SK-N-SH (cell line): ENCODE measurements at regions not wholly inside any gene's neighbourhood (a gene's known extent, or its start where the extent isn't known, plus 50 kb on each side); places are given as distances from the start of the nearest gene placed in this dataset.

Experiments used
- CTCF ChIA-PET: fragments of 300-600, 350-600 bp; formaldehyde crosslinking; extraction: SDS; loops from one replicate; lab custom pipeline; 2021; lab: Yijun Ruan, JAX
- POLR2A ChIA-PET: fragments of 350-600 bp; sonication (Branson Sonifier 250); formaldehyde crosslinking; extraction: SDS; loops from one replicate; lab custom pipeline; 2020; ENCODE audit warnings: antibody characterized with exemption, inconsistent platforms; lab: Yijun Ruan, JAX
- DNase-seq: peaks from one replicate; pipeline ENCODE4 v3.0.0; 2012
- H2AFZ ChIP-seq: fragments of 200-600 bp; sonication (generic); 2 replicates; pipeline ENCODE4 v1.8.1; 2016; ENCODE audit warnings: antibody characterized with exemption, mild to moderate bottlenecking, low read depth
- H3F3A ChIP-seq: fragments of 200-600 bp; sonication (generic); replicated peaks from 2 replicates; pipeline ENCODE3; 2016; ENCODE audit warnings: antibody characterized with exemption, mild to moderate bottlenecking; ENCODE audit not compliant: insufficient read depth
- H3K27ac ChIP-seq, 2 experiments: fragments of 200-500 bp in 1 of 2; fragments of 200-600 bp in 1 of 2; sonication (Bioruptor generic) in 1 of 2; sonication (generic), shearing (Covaris generic) in 1 of 2; 2 replicates each; pipeline versions ENCODE4 v1.5.1 to v1.6.1; 2014 to 2016; ENCODE audit warnings: low read depth in 2 of 2, inconsistent platforms in 1 of 2, low read length in 1 of 2, mild to moderate bottlenecking in 1 of 2, mixed read lengths in 1 of 2
- H3K27me3 ChIP-seq: fragments of 200-600 bp; sonication (generic), shearing (Covaris generic); 2 replicates; pipeline ENCODE4 v1.6.1; 2016; ENCODE audit warnings: mixed run types; ENCODE audit not compliant: insufficient read depth
- H3K36me3 ChIP-seq, 2 experiments: fragments of 200-500 bp in 1 of 2; fragments of 200-600 bp in 1 of 2; sonication (Bioruptor generic) in 1 of 2; sonication (generic) in 1 of 2; replicated peaks in 1 of 2; 2 replicates each; pipeline versions ENCODE3 to v1.5.1; 2014 to 2016; ENCODE audit warnings: low read length in 1 of 2, mild to moderate bottlenecking in 1 of 2; ENCODE audit not compliant: insufficient read depth in 2 of 2, control insufficient read depth in 1 of 2
- H3K4me1 ChIP-seq, 2 experiments: fragments of 200-500 bp in 1 of 2; fragments of 200-600 bp in 1 of 2; sonication (Bioruptor generic) in 1 of 2; sonication (generic), shearing (Covaris generic) in 1 of 2; 2 replicates each; pipeline versions ENCODE4 v1.5.1 to v1.6.1; 2014 to 2016; ENCODE audit warnings: low read depth in 1 of 2, low read length in 1 of 2, mixed run types in 1 of 2; ENCODE audit not compliant: insufficient read depth in 2 of 2, control insufficient read depth in 1 of 2
- H3K4me2 ChIP-seq: fragments of 200-600 bp; sonication (generic), shearing (Covaris generic); 2 replicates; pipeline ENCODE4 v1.6.1; 2017; ENCODE audit warnings: mixed run types
- H3K4me3 ChIP-seq, 2 experiments: fragments of 200-500 bp in 1 of 2; fragments of 200-600 bp in 1 of 2; sonication (Bioruptor generic) in 1 of 2; sonication (generic), shearing (Covaris generic) in 1 of 2; 2 replicates each; pipeline versions ENCODE4 v1.5.1 to v1.8.1; 2014 to 2016; ENCODE audit warnings: low read depth in 2 of 2, inconsistent platforms in 1 of 2, low read length in 1 of 2, mild to moderate bottlenecking in 1 of 2, mixed read lengths in 1 of 2, moderate library complexity in 1 of 2
- H3K79me2 ChIP-seq: fragments of 200-600 bp; sonication (generic); 2 replicates; pipeline ENCODE4 v1.8.1; 2017; ENCODE audit warnings: mild to moderate bottlenecking; ENCODE audit not compliant: insufficient read depth
- H3K9ac ChIP-seq: fragments of 200-600 bp; sonication (generic); 2 replicates; pipeline ENCODE4 v1.6.1; 2017; ENCODE audit warnings: mixed run types
- H3K9me2 ChIP-seq: fragments of 200-600 bp; sonication (generic); 2 replicates; pipeline ENCODE4 v1.6.1; 2017; ENCODE audit warnings: mixed run types
- H3K9me3 ChIP-seq: fragments of 200-600 bp; sonication (generic); 2 replicates; pipeline ENCODE4 v1.6.1; 2017; ENCODE audit warnings: mixed run types, mild to moderate bottlenecking, moderate library complexity
- H4K20me1 ChIP-seq: fragments of 200-600 bp; sonication (generic); 2 replicates; pipeline ENCODE4 v1.6.1; 2017; ENCODE audit warnings: mild to moderate bottlenecking, mixed run types; ENCODE audit not compliant: insufficient read depth
- EZH2phosphoT487 ChIP-seq: fragments of 200-600 bp; sonication (generic); IDR thresholded peaks from 2 replicates; pipeline ENCODE4 v1.6.1; 2017; ENCODE audit warnings: low read depth, mixed run types, mild to moderate bottlenecking, antibody characterized with exemption, moderate library complexity, borderline replicate concordance
- FOSL2 ChIP-seq: IDR thresholded peaks from 2 replicates; pipeline ENCODE4 v1.4.0; 2012; ENCODE audit warnings: low read depth, mild to moderate bottlenecking, moderate library complexity, borderline replicate concordance
- FOXM1 ChIP-seq: IDR thresholded peaks from 2 replicates; pipeline ENCODE4 v1.4.0; 2012; ENCODE audit warnings: low read depth, mild to moderate bottlenecking
- GABPA ChIP-seq: IDR thresholded peaks from 2 replicates; pipeline ENCODE4 v1.4.0; 2012; ENCODE audit warnings: low read depth, mild to moderate bottlenecking
- IRF3 ChIP-seq: fragments of 150-350 bp; IDR thresholded peaks from 2 replicates; pipeline ENCODE4 v1.6.1; 2016; ENCODE audit warnings: mild to moderate bottlenecking, low read depth, low read length
- MEF2A ChIP-seq: IDR thresholded peaks from 2 replicates; pipeline ENCODE4 v1.4.0; 2012; ENCODE audit warnings: low read depth, borderline replicate concordance
- NFIC ChIP-seq: IDR thresholded peaks from 2 replicates; pipeline ENCODE4 v1.4.0; 2012; ENCODE audit warnings: borderline replicate concordance
- NRF1 ChIP-seq: IDR thresholded peaks from 2 replicates; pipeline ENCODE4 v1.6.1; 2012; ENCODE audit warnings: low read depth, mild to moderate bottlenecking, low read length
- RXRA ChIP-seq: IDR thresholded peaks from 2 replicates; pipeline ENCODE4 v1.4.0; 2012; ENCODE audit warnings: low read depth, mild to moderate bottlenecking, borderline replicate concordance
- SIN3A ChIP-seq: IDR thresholded peaks from 2 replicates; pipeline ENCODE4 v1.6.1; 2012; ENCODE audit warnings: low read depth, mild to moderate bottlenecking, low read length, moderate library complexity, borderline replicate concordance
- TAF1 ChIP-seq: IDR thresholded peaks from 2 replicates; pipeline ENCODE4 v1.6.1; 2012; ENCODE audit warnings: low read depth, mild to moderate bottlenecking, low read length, moderate library complexity, borderline replicate concordance
- TEAD4 ChIP-seq: IDR thresholded peaks from 2 replicates; pipeline ENCODE4 v1.4.0; 2012; ENCODE audit warnings: mild to moderate bottlenecking, borderline replicate concordance; ENCODE audit not compliant: insufficient read depth
- USF2 ChIP-seq: fragments of 150-350 bp; IDR thresholded peaks from 2 replicates; pipeline ENCODE4 v1.6.1; 2017; ENCODE audit warnings: antibody characterized with exemption, low read length, low read depth, borderline replicate concordance
- YY1 ChIP-seq: IDR thresholded peaks from 2 replicates; pipeline ENCODE4 v1.4.0; 2012; ENCODE audit warnings: low read depth, mild to moderate bottlenecking
- WGBS: methylation state at CpG from one replicate; pipeline ENCODE4 v1.1.6; 2017; ENCODE audit warnings: low lambda C conversion rate; 5-methylcytosine and 5-hydroxymethylcytosine counted together
- TF ChIP-seq, protein P1 (sequence below): IDR thresholded peaks from 2 replicates; pipeline ENCODE4 v1.4.0; 2012; ENCODE audit warnings: low read depth, borderline replicate concordance

DNA sequence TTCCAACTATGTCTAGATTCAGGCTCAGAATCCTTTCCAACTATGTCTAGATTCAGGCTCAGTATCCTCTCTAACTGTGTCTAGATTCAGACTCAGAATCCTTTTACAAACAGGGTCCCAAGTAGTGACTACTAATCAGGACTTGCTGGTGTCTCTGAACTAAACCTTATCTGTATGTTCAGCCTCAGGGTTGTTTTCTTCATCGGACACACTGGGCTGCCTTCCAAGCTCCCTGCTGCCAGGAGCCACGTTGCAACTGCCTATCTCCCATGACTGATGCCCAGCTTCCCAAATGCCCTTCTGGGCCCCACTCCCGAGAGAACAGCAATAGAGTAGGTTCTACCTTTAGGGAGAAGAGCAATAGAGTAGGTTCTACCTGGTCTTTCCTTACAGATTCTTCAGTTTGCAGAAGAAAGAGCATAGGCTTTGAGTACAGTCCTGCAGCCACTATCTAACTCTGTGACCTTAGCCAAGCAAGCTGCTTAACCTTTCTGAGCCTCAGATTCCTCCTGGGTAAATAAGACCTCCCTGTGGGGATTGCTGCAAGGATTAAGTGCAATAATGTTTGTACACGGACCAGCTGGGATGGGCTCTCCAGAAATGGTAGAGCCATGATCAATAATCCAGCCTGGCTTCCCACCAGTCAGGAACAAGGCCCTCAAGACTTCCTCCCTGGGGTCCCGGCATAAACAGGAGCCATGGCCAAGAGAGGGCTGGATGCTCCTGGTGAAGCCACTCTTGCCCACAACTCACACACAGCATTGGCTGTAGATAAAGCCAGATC lies 61.5 kb downstream of the ZIC5 start:
- ChIA-PET CTCF (interaction anchor here (1.5 kb wide), 1 partner anchor 254 kb away, joined by 6 read pairs; no protein-coding TSS in a partner anchor), POLR2A (no interaction called here)
- Histone ChIP-seq H3K9ac (no peak overlapping the region), H4K20me1 (no peaks in the 10 kb centered on the region), H3K9me3 (no peaks in the 10 kb centered on the region), H3F3A (no peaks in the 10 kb centered on the region), H3K79me2 (no peaks in the 10 kb centered on the region), H3K4me1 (no peaks in the 10 kb centered on the region), H3K4me3 (no peak overlapping the region), H2AFZ (no peak overlapping the region), H3K9me2 (no peaks in the 10 kb centered on the region), H3K27ac (no peak overlapping the region), H3K27me3 (peaks cover 51% of the 10 kb centered on the region), H3K4me2 (no peak overlapping the region), H3K36me3 (no peaks in the 10 kb centered on the region)
- 7% methylated on average over 5 of the region's 5 CpGs for WGBS
- no peak for DNase-seq
- TF ChIP-seq FOXM1 (no peak), NFIC (no peak), GABPA (no peak), TEAD4 (no peak), YY1 (no peak), MEF2A (no peak), RXRA (no peak), NRF1 (no peak), TAF1 (no peak), USF2 (no peak)
- TF ChIP-seq, protein P1, sequence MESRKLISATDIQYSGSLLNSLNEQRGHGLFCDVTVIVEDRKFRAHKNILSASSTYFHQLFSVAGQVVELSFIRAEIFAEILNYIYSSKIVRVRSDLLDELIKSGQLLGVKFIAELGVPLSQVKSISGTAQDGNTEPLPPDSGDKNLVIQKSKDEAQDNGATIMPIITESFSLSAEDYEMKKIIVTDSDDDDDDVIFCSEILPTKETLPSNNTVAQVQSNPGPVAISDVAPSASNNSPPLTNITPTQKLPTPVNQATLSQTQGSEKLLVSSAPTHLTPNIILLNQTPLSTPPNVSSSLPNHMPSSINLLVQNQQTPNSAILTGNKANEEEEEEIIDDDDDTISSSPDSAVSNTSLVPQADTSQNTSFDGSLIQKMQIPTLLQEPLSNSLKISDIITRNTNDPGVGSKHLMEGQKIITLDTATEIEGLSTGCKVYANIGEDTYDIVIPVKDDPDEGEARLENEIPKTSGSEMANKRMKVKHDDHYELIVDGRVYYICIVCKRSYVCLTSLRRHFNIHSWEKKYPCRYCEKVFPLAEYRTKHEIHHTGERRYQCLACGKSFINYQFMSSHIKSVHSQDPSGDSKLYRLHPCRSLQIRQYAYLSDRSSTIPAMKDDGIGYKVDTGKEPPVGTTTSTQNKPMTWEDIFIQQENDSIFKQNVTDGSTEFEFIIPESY, result no peak

DNA sequence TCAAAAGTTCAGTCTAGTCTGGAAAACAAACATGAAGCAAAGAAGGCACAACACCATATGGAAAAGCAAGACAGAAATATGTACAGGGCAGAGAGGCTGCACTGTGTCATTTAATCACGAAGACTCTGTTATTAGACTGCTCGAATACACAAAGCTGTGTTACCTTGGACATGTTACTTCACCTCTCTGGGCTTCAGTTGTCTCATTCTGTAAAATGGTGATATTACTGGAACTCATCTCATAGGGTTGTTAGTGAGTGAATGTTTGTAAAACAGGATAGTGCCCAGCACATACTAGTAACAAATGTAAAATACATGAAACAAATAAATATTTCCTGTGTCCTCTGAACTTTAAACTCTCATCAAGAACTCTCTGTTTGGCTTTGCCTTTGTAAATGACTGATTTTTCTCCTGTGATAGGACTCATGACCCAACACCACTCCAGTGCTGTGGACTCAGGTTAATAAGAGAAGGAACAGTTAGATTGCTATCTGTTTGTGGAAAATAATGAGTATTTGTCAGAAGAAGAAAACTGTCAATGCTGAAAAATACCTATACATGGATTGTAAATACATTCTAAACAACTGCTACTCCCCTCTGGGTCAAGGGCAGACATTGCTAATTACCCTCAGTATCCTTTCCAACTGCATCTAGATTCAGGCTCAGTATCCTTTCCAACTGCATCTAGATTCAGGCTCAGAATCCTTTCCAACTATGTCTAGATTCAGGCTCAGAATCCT lies 62.3 kb downstream of the ZIC5 start:
- no peak overlapping the region for H2AFZ ChIP-seq
- DNase-seq, result no peak
- H3K9me3 ChIP-seq, result no peaks in the 10 kb centered on the region
- no peaks in the 10 kb centered on the region for H3K4me1 ChIP-seq
- no peak overlapping the region for H3K4me3 ChIP-seq
- H3K36me3 ChIP-seq, result no peaks in the 10 kb centered on the region
- ChIA-PET POLR2A (no interaction called here), CTCF (interaction anchor here (1.4 to 1.5 kb wide), 2 partner anchors 253 to 606 kb away, joined by 3 to 6 read pairs; no protein-coding TSS in a partner anchor)
- H3K9me2 ChIP-seq, result no peaks in the 10 kb centered on the region
- WGBS, result 38% methylated on average over 2 of the region's 2 CpGs
- peaks cover 51% of the 10 kb centered on the region; the same call in 1 of the 2 replicates for H3K27me3 ChIP-seq
- no peak overlapping the region for H3K4me2 ChIP-seq
- no peak overlapping the region for H3K27ac ChIP-seq
- no peak overlapping the region for H3K9ac ChIP-seq
- H3K79me2 ChIP-seq, result no peaks in the 10 kb centered on the region
- TF ChIP-seq FOSL2, result no peak
- no peak for TF ChIP-seq SIN3A
- TF ChIP-seq IRF3, result no peak
- no peak for TF ChIP-seq EZH2phosphoT487
- no peaks in the 10 kb centered on the region for H3F3A ChIP-seq
- H4K20me1 ChIP-seq, result no peaks in the 10 kb centered on the region
